HCT116 (cell line): ENCODE measurements at regions not wholly inside any gene's neighbourhood (a gene's known extent, or its start where the extent isn't known, plus 50 kb on each side); places are given as distances from the start of the nearest gene placed in this dataset.

Experiments
- ATAC-seq: fragments of 200-7000 bp; cut with Tn5 transposase; 2 replicates; pipeline ENCODE4 v1.9.1; 2020; ENCODE audit warnings: mild to moderate bottlenecking, moderate library complexity
- BruUV-seq: library from RNA; stranded (reverse); fragments of 400-500 nt; replicated peaks from 2 replicates; lab custom pipeline; 2021; lab: Mats Ljungman, UMichigan
- CTCF ChIA-PET: fragments of 300-600 bp; sonication (Branson Sonifier 250); formaldehyde crosslinking; loops from one replicate; lab custom pipeline; 2021; ENCODE audit warnings: antibody characterized with exemption; lab: Charles Lee
- POLR2A ChIA-PET: fragments of 300-600, 350-600 bp; sonication (Branson Sonifier 250); formaldehyde crosslinking; loops from one replicate; lab custom pipeline; 2021; ENCODE audit warnings: antibody characterized with exemption; lab: Charles Lee
- RAD21 ChIA-PET, 2 experiments: fragments of 300-600 bp; sonication (Branson Sonifier 250); formaldehyde crosslinking; loops; one replicate each; lab custom pipeline; 2023; ENCODE audit warnings: low total read pairs in 2 of 2; ENCODE audit not compliant: uncharacterized antibody in 2 of 2, unreplicated experiment in 2 of 2, low non-redundant PET in 1 of 2; lab: Charles Lee
- DNase-seq: peaks from one replicate; pipeline ENCODE4 v3.0.0-alpha.2; 2010; ENCODE audit warnings: low read depth, low spot score
- H2AFZ ChIP-seq: fragments of 200-600 bp; shearing (Covaris generic), sonication (generic); 2 replicates; pipeline ENCODE4 v1.6.1; 2017; ENCODE audit warnings: low read depth, mixed run types, mixed read lengths, antibody characterized with exemption, low read length; ENCODE audit not compliant: poor library complexity, severe bottlenecking
- H3K27ac ChIP-seq: 2 replicates; pipeline ENCODE4 v1.5.1; 2012; ENCODE audit warnings: low read depth, low read length
- H3K27me3 ChIP-seq: fragments of 200-600 bp; sonication (generic); 2 replicates; pipeline ENCODE4 v1.6.1; 2016; ENCODE audit warnings: mixed run types, low read length, mixed read lengths; ENCODE audit not compliant: insufficient read depth
- H3K36me3 ChIP-seq, 2 experiments: fragments of 200-500 bp in 1 of 2; fragments of 200-600 bp in 1 of 2; sonication (Bioruptor generic) in 1 of 2; sonication (generic) in 1 of 2; 2 replicates each; pipeline versions ENCODE4 v1.5.1 to v1.6.1; 2014 to 2016; ENCODE audit warnings: low read length in 2 of 2, inconsistent platforms in 1 of 2, mixed read lengths in 1 of 2, mixed run types in 1 of 2; ENCODE audit not compliant: insufficient read depth in 2 of 2, control insufficient read depth in 1 of 2
- H3K4me1 ChIP-seq, 2 experiments: fragments of 200-600 bp in 1 of 2; sonication (generic) in 1 of 2; 2 replicates each; pipeline versions ENCODE4 v1.5.1 to v1.6.1; 2012 to 2017; ENCODE audit warnings: low read length in 2 of 2, inconsistent platforms in 1 of 2, mild to moderate bottlenecking in 1 of 2, mixed read lengths in 1 of 2, mixed run types in 1 of 2, moderate library complexity in 1 of 2; ENCODE audit not compliant: insufficient read depth in 2 of 2, control insufficient read depth in 1 of 2
- H3K4me2 ChIP-seq: fragments of 200-600 bp; sonication (generic); 2 replicates; pipeline ENCODE4 v1.6.1; 2017; ENCODE audit warnings: mixed run types, low read length, mixed read lengths
- H3K4me3 ChIP-seq, 2 experiments: fragments of 200-600 bp in 1 of 2; sonication (generic) in 1 of 2; replicated peaks in 1 of 2; 2 replicates each; pipeline ENCODE4 v1.5.1; 2011 to 2016; ENCODE audit warnings: low read length in 2 of 2, control low read depth in 1 of 2, low read depth in 1 of 2, mild to moderate bottlenecking in 1 of 2, mixed read lengths in 1 of 2, mixed run types in 1 of 2
- H3K79me2 ChIP-seq: fragments of 200-600 bp; sonication (generic); 2 replicates; pipeline ENCODE4 v1.6.1; 2017; ENCODE audit warnings: mild to moderate bottlenecking, mixed run types, low read length, moderate library complexity, mixed read lengths; ENCODE audit not compliant: insufficient read depth
- H3K9ac ChIP-seq: fragments of 200-600 bp; sonication (generic); 2 replicates; pipeline ENCODE4 v1.6.1; 2016; ENCODE audit warnings: low read length, mixed read lengths
- H3K9me2 ChIP-seq: fragments of 200-600 bp; sonication (generic), shearing (Covaris generic); 2 replicates; pipeline ENCODE4 v1.6.1; 2017; ENCODE audit warnings: mixed run types, mild to moderate bottlenecking, moderate library complexity; ENCODE audit not compliant: insufficient read depth
- H3K9me3 ChIP-seq, 2 experiments: fragments of 200-500 bp in 1 of 2; fragments of 200-600 bp in 1 of 2; sonication (Bioruptor generic) in 1 of 2; sonication (generic) in 1 of 2; 2 replicates each; pipeline ENCODE4 v1.6.1; 2014 to 2017; ENCODE audit warnings: low read length in 2 of 2, mixed read lengths in 2 of 2, inconsistent platforms in 1 of 2, low read depth in 1 of 2, mild to moderate bottlenecking in 1 of 2, mixed run types in 1 of 2, moderate library complexity in 1 of 2; ENCODE audit not compliant: control insufficient read depth in 1 of 2, insufficient read depth in 1 of 2
- H4K20me1 ChIP-seq: fragments of 200-600 bp; sonication (generic), shearing (Covaris generic); 2 replicates; pipeline ENCODE4 v1.6.1; 2017; ENCODE audit warnings: mixed run types, mild to moderate bottlenecking, moderate library complexity; ENCODE audit not compliant: insufficient read depth
- EGR1 ChIP-seq: IDR thresholded peaks from 2 replicates; pipeline ENCODE4 v1.6.1; 2012; ENCODE audit warnings: low read depth
- EZH2 ChIP-seq: fragments of 200-600 bp; sonication (generic); IDR thresholded peaks from 2 replicates; pipeline ENCODE4 v1.6.1; 2017; ENCODE audit warnings: antibody characterized with exemption, mixed run types
- FOSL1 ChIP-seq: IDR thresholded peaks from 2 replicates; pipeline ENCODE4 v1.6.1; 2012; ENCODE audit warnings: low read depth
- POLR2A ChIP-seq: IDR thresholded peaks from 2 replicates; pipeline ENCODE4 v1.7.0; 2011; ENCODE audit warnings: borderline replicate concordance; ENCODE audit not compliant: insufficient read depth, insufficient read length; ENCODE audit errors: extremely low read depth
- POLR2AphosphoS5 ChIP-seq: IDR thresholded peaks from 2 replicates; pipeline ENCODE4 v1.6.1; 2011; ENCODE audit warnings: mild to moderate bottlenecking, low read depth, low read length, moderate library complexity
- REST ChIP-seq: IDR thresholded peaks from 2 replicates; pipeline ENCODE4 v1.6.1; 2012; ENCODE audit warnings: low read depth
- SIN3A ChIP-seq: IDR thresholded peaks from 2 replicates; pipeline ENCODE4 v1.6.1; 2012; ENCODE audit warnings: low read depth
- SP1 ChIP-seq: IDR thresholded peaks from 2 replicates; pipeline ENCODE4 v1.6.1; 2012; ENCODE audit warnings: low read depth
- TCF7L2 ChIP-seq: IDR thresholded peaks from 2 replicates; pipeline ENCODE4 v1.7.0; 2011; ENCODE audit warnings: borderline replicate concordance, inconsistent platforms; ENCODE audit not compliant: insufficient read depth, insufficient read length; ENCODE audit errors: extremely low read depth
- ZFX ChIP-seq: fragments of 450-650 bp; IDR thresholded peaks from 2 replicates; pipeline ENCODE4 v1.6.1; 2017
- ZNF274 ChIP-seq: fragments of 200-500 bp; sonication (Bioruptor generic); IDR thresholded peaks from 2 replicates; pipeline ENCODE4 v1.6.1; 2014; ENCODE audit warnings: mild to moderate bottlenecking, low read depth, low read length, inconsistent platforms
- intact Hi-C: fragments of 100-400 bp; cut with micrococcal nuclease; formaldehyde crosslinking; loops from 2 replicates; pipeline ENCODE4 v1.10.0; 2022
- TF ChIP-seq, protein P1 (sequence below): IDR thresholded peaks from 2 replicates; pipeline ENCODE4 v1.6.1; 2011; ENCODE audit warnings: mild to moderate bottlenecking, low read length, moderate library complexity; ENCODE audit not compliant: insufficient replicate concordance; ENCODE audit errors: extremely low read depth

DNA sequence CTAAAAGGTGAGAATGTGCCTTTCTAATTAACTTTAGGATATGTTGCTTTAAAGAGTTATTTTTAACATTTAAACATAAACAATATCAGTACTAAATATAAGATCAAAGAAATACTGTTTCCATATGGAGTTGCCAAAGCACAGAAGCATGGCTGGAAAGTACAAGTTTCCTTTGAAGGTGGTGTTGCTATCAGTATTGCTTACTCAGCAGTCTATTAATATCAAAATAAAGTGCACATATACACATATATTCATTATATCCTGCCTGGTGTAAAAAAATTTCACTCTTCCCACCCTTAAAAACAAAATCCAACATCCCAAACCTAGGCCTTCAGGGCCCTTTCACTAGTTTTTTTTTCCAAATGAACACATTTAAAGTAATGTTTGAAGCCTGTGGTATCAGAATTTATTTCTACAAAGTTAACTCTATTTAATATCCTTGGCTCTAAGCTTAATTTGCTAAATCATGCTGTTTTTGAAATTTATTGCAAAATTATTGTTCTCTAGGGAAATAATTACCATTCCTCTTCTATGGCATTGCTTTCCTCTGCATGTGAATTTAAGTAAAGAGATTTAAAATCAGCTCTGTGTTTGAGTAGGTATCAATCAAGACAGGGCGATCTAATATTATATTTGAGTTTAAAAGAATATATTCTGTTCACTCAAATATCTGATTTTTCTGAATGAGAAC, 192.7 kb upstream of the MEIS1 start (continued):
- no peak for TF ChIP-seq SP1

- Histone ChIP-seq H4K20me1 (no peaks in the 10 kb centered on the region), H3K4me1 (no peaks in the 10 kb centered on the region), H3K4me3 (no peak overlapping the region), H3K79me2 (no peaks in the 10 kb centered on the region), H3K9me2 (no peaks in the 10 kb centered on the region), H3K27ac (no peak overlapping the region), H3K9ac (no peak overlapping the region), H3K9me3 (no peaks in the 10 kb centered on the region), H2AFZ (no peak overlapping the region), H3K36me3 (no peaks in the 10 kb centered on the region), H3K4me2 (no peak overlapping the region), H3K27me3 (peaks cover 28% of the 10 kb centered on the region)
- ChIA-PET CTCF (no interaction called here), RAD21 (no interaction called here), POLR2A (no interaction called here)
- no peak for TF ChIP-seq TCF7L2
- no peak for TF ChIP-seq SIN3A
- TF ChIP-seq REST, result no peak
- TF ChIP-seq, protein P1, sequence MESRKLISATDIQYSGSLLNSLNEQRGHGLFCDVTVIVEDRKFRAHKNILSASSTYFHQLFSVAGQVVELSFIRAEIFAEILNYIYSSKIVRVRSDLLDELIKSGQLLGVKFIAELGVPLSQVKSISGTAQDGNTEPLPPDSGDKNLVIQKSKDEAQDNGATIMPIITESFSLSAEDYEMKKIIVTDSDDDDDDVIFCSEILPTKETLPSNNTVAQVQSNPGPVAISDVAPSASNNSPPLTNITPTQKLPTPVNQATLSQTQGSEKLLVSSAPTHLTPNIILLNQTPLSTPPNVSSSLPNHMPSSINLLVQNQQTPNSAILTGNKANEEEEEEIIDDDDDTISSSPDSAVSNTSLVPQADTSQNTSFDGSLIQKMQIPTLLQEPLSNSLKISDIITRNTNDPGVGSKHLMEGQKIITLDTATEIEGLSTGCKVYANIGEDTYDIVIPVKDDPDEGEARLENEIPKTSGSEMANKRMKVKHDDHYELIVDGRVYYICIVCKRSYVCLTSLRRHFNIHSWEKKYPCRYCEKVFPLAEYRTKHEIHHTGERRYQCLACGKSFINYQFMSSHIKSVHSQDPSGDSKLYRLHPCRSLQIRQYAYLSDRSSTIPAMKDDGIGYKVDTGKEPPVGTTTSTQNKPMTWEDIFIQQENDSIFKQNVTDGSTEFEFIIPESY, result no peak
- TF ChIP-seq POLR2AphosphoS5, result no peak
- TF ChIP-seq EZH2, result no peak
- TF ChIP-seq EGR1, result no peak
- no peak for TF ChIP-seq ZNF274
- no peak for TF ChIP-seq ZFX
- no peak for TF ChIP-seq FOSL1
- no peak for TF ChIP-seq POLR2A
- ATAC-seq (no peak), DNase-seq (no peak)
- intact Hi-C loops, result no loop called here
- no TSS peak for BruUV-seq
Measured at GRCh38 chr2:66240286-66240685, 194.6 kb upstream of the MEIS1 start.
